NAMALWA (cell line): ENCODE measurements at regions not wholly inside any gene's neighbourhood (a gene's known extent, or its start where the extent isn't known, plus 50 kb on each side); places are given as distances from the start of the nearest gene placed in this dataset.
"Not testable (repeated sequence)": the region's sequence is repeated elsewhere in the genome, so short reads cannot be mapped to it uniquely, and the experiment has no call there.

Source experiments
- DNase-seq: peaks from one replicate; pipeline ENCODE4 v3.0.0-alpha.2; 2015; ENCODE audit warnings: low spot score

DNA sequence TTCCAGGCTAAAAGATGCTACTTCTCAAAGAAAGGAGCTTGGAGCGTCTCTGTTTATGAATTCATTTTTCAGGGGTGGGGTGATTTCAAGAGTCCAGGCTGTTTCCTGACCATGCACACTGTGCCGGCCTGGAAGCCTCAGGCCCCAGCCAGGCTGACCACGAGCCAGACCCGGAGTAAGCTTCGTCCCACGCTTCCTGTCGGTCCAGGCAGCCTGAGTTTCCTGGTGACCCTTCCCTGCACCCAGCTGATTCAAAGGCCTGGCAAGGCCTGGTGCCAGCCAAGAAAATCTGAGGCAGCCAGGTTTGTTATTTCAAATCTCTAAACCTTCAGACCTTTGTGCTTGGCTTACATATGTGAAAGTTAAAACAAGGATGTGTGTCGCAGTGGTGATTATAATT lies 62.1 kb upstream of the SMURF2 start:
- DNase-seq: not testable (repeated sequence)

DNA sequence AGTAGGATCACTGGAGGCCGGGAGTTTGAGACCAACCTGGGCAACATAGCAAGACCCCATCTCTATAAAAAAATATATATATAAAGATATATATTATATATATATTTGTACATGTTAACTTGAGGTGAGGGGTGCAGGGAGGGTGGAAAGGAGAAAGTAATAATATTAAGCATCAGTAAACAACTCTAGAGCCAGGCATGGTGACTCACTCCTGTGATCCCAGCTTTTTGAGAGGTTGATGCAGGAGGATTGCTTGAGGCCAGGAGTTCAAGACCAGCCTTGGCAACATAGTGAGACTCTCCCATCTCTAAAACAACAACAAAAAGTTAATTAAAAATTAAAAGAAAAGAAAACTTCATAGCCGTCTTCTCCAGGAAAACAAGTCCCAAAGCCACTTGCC lies 61.7 kb upstream of the SMURF2 start:
- DNase-seq: no peak

DNA sequence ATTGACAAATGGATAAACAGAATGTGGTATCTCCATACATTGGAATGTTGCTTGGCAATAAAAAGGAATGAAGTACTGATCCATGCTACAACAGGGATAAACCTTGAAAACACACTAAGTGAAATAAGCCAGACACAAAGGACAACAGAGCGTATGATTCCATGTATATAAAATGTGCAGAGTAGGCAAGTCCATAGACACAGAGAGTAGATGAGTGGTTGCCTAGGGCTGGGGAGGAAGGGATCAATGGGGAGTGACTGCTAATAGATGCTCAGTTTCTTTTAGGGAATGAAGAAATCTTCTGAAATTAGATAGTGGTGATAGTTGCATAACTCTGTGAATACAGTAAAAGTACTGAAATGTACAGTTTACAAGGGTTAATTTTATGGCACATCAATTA lies 59.4 kb upstream of the SMURF2 start:
- DNase-seq: not testable (repeated sequence)

DNA sequence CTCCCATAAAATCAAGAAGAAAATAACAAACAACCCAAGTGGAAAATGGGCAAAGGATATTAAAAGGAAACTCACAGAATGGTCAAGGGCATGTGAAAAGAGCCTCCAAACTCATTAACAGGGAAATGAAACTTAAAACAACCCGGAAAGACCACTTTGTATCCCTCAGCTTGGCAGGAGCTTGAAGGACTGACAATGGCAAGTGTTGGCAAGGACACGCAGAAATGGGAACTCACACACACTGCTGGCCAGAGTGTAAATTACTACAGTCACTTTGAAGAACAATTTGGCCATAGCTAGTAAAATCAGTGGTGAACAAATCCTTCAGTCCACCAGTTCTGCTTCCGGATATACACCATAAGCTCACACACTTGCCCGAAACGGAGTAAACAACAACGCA lies 58.1 kb upstream of the SMURF2 start:
- DNase-seq: not testable (repeated sequence)

DNA sequence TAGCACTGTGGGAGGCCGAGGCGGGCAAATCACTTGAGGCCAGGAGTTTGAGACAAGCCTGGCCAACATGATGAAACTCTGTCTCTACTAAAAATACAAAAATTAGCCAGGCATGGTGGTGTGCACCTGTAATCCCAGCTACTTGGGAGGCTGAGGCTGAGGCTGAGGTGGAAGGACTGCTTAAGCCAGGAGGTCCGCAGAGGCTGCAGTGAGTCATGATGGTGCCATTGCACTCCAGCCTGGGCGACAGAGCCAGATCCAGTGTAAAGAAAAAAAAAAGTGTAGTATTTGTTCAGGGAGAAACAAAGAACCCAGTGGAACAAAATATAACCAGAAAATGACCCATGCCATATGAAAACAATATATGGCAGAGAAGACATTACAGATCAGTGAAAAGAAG lies 57.4 kb upstream of the SMURF2 start:
- not testable (repeated sequence) for DNase-seq

DNA sequence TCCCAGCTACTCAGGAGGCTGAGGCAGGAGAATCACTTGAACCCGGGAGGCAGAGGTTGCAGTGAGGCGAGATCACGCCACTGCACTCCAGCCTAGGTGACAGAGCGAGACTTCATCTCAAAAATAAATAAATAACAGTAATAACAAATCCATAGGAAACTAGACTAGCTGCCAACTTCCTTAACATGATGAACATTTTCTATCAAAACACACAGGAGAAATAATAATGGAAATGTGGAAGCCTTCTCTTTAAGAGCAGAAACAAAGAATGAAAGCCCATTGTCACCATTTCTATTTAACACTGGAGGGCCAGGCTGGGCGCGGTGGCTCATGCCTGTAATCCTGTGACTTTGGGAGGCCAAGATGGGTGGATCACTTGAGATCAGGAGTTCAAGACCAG lies 56.7 kb upstream of the SMURF2 start:
- DNase-seq: not testable (repeated sequence)

DNA sequence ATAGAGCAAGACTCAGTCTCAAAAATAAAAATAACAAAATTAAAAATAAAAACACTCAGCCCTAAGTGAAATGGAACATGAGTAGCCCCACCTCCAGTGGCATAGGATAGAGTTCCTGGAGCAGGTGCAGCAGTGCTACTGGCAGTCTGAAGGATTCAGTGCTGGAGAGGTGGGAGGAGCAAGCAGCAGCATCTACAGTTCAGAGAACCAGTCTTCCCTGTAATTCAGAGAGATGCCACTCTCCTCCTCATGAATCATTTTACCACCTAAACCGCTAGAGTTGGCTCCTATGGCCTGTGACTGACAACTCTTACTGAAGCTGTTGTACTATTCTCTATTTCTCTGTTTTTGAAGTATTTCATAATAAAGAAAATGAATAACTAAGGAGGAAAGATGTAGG lies 56.0 kb upstream of the SMURF2 start:
- DNase-seq: no peak

DNA sequence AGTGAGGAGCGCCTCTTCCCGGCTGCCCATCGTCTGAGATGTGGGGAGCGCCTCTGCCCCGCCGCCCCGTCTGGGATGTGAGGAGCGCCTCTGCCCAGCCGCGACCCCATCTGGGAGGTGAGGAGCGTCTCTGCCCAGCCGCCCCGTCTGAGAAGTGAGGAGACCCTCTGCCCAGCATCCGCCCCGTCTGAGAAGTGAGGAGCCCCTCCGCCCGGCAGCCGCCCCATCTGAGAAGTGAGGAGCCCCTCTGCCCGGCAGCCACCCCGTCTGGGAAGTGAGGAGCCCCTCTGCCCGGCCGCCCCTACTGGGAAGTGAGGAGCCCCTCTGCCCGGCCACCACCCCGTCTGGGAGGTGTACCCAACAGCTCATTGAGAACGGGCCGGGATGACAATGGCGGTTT lies 54.4 kb upstream of the SMURF2 start:
- not testable (repeated sequence) for DNase-seq

DNA sequence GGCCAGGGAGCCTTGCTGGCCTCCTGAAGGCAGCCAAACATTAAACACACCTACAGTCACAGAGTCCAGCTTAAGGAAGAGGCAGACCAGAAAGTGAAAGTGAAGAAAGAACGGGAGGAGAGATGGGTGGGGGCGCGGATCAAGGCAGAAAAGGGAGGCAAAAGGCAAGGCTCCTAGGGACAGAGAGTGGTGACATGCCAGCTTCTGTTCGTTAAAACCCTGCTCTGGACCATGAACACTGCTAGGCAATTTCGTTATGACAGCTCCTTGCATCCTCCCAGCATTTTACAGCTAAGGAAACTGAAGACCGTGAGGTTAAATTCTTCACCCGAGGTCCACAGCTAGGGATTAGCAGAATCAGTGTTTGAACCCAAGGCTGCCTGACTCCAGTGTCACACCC lies 51.7 kb upstream of the SMURF2 start:
- DNase-seq: not testable (repeated sequence)

DNA sequence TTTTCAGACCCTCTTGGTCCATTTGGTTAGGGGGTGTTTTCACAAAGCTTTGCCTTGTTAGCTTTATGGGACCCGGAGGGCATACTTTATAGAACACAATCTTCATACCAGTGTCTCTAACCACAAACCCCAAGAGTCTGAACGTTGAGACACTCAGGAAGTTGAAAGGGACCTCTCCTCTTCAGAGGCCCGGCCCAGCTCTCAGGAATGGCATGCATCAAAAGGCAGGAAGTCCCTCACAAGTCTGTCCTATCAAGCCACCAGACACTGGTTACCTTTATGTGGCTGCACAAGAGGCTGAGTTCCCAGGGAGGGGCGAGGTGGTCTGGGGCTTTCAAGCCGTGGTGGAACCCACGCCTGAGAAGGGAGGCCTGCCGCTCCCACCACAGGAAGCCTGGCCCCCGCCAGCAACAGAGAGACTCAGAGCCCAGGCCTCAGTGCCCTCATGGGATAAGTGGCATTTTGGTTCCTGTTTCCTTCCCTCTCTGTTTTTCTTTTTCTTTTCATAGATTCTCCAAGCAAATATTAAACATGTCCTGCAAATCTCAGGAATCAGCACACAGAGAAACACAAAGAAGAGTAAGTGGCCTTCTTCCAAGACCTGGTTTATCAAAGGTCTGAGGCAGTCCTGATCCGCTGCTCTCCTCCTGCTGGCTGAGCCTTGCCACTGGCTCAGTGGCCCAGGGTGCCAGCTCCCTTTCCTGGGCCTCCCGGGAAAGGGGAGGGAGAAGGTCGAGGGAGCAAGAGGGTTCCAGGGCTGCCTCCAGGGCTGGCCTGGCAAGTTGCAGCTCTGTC lies 50.6 kb upstream of the SMURF2 start:
- DNase-seq: not testable (repeated sequence)
